ENCODE measurements at regions not wholly inside any gene's neighbourhood (a gene's known extent, or its start where the extent isn't known, plus 50 kb on each side); places are given as distances from the start of the nearest gene placed in this dataset.

DNA sequence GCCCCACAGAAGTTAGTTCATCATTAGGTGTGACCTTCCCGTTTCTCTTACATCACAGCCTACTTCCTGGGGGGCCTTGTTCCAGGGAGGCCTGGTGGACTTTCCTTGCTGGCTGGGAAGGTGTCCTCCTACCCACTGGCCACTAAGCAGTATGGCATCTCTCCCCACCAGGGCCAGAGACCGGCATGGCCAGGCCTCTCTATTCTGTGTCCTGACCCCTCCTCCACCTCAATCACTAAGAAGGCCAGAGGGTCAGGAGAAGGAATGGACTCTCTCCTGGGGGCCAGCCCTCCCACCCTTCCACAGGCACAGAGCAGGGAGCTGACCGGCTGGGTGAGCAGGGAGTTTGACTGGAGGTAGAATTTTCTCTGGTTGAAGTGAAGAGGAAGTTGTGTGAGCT lies 81.9 kb downstream of the PJA1 start:
- Mint-ChIP-seq H3K36me3 (ENCODE audit: low read depth) (no peaks in the 10 kb centered on the region), H3K27me3 (ENCODE audit: insufficient read depth) (peaks cover 15% of the 10 kb centered on the region), H3K4me1 (ENCODE audit: low read depth) (no peaks in the 10 kb centered on the region; the same call in 1 of the 2 replicates), H3K9me3 (no peaks in the 10 kb centered on the region), H3K27ac (no peak overlapping the region), H3K4me3 (no peak overlapping the region)
- DNase-seq, result no peak
- TF ChIP-seq, protein P1, sequence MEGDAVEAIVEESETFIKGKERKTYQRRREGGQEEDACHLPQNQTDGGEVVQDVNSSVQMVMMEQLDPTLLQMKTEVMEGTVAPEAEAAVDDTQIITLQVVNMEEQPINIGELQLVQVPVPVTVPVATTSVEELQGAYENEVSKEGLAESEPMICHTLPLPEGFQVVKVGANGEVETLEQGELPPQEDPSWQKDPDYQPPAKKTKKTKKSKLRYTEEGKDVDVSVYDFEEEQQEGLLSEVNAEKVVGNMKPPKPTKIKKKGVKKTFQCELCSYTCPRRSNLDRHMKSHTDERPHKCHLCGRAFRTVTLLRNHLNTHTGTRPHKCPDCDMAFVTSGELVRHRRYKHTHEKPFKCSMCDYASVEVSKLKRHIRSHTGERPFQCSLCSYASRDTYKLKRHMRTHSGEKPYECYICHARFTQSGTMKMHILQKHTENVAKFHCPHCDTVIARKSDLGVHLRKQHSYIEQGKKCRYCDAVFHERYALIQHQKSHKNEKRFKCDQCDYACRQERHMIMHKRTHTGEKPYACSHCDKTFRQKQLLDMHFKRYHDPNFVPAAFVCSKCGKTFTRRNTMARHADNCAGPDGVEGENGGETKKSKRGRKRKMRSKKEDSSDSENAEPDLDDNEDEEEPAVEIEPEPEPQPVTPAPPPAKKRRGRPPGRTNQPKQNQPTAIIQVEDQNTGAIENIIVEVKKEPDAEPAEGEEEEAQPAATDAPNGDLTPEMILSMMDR (IDR thresholded peaks at IDR 0.05), result no peak

DNA sequence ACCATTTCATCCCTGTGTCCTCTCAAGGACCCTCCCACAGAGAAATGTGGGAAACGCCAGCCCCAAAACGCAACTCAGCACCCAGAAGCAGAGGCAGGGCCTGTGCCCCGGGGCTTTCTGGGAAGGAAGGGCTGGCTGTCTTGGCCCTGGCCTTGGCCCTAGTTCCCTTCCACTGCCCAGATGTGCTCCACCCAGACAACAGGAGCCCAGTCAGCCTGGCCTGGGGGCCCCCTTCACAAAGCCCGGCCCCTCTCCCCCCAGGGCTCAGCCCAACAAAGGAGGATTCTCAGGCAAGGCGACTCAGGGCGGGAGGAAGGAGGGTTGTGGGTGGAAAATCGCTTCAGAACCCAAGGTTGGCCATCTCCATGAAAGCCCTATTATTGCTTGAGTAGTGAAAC lies 82.5 kb downstream of the PJA1 start:
- TF ChIP-seq, protein P1 (IDR thresholded peaks at IDR 0.05), result no peak
- no peak for DNase-seq
- H3K36me3 Mint-ChIP-seq (ENCODE audit: low read depth), result no peaks in the 10 kb centered on the region
- H3K4me3 Mint-ChIP-seq, result no peak overlapping the region
- H3K4me1 Mint-ChIP-seq (ENCODE audit: low read depth), result no peaks in the 10 kb centered on the region; the same call in 1 of the 2 replicates
- H3K27ac Mint-ChIP-seq, result no peak overlapping the region
- peaks cover 15% of the 10 kb centered on the region for H3K27me3 Mint-ChIP-seq (ENCODE audit: insufficient read depth)
- no peaks in the 10 kb centered on the region for H3K9me3 Mint-ChIP-seq

DNA sequence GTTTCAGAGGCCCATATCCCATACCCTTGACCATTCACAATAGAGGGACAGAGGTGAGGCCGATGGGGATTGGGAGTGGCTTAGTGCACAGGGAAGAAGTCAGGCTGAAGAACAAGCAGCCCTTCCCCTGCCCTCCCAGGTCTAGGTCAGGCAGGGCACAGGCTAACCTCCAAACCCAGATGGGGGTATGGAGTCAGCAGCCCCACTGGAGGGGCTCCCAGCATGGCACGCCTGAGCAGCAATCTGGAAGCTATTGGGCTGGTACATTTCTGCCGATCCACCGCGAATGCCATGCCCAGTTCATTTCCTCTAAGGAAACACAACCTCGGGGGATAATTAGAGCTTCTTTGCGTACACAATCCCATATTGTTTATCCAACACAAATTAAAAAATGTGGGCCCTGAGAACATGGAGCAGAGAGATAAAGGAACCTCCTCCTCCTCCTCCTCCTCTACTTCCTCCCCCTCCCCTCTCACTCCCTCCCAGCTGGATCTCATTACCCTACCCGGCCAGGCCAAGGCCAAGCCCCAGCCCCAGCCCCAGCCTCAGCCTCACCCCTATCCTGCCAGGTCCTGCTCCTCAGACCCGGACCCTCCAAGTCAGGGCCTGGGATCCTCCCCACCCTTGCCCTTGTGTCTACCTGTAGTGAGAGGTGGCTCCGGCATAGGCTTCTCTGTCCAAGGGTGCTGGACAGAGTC lies 83.0 kb downstream of the PJA1 start:
- peaks cover 11% of the 10 kb centered on the region for H3K27me3 Mint-ChIP-seq (ENCODE audit: insufficient read depth)
- H3K4me3 Mint-ChIP-seq, result no peak overlapping the region
- no peaks in the 10 kb centered on the region; the same call in 1 of the 2 replicates for H3K4me1 Mint-ChIP-seq (ENCODE audit: low read depth)

DNA sequence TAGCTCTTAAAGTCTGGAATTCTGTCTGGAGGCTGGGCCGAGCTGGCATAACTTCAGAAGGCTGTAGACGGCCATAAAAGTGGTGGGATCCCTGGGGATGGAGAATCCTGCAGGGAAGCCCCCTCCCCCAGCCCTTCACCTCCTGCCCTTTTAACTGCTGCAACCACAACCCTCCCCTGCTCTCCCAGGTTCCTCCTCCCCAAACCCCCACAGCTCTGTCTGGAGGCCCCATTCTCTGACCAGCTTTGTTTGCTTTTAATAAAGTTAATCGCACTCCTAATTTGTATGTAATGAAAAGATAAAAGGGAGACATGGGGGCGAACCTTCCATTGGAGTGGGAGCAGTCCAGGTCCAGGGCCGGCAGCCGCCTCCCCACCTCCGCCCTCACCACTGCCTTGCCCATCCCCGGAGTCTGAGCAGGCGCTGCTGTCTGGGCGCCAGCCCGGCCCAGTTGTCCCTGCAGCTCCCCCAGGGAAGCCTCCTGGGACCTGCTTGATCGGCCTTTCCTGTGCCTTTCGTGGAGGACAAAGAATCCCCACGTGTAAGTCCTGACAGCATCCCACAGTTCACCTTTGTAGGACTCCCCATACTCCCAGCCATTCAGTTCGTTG lies 84.3 kb downstream of the PJA1 start:
- H3K36me3 Mint-ChIP-seq (ENCODE audit: low read depth), result no peaks in the 10 kb centered on the region
- DNase-seq, result no peak
- H3K27me3 Mint-ChIP-seq (ENCODE audit: insufficient read depth), result peaks cover 8% of the 10 kb centered on the region
- H3K9me3 Mint-ChIP-seq, result no peaks in the 10 kb centered on the region
- H3K27ac Mint-ChIP-seq, result no peak overlapping the region
- TF ChIP-seq, protein P1 (IDR thresholded peaks at IDR 0.05), result no peak
- no peak overlapping the region for H3K4me3 Mint-ChIP-seq
- no peaks in the 10 kb centered on the region; the same call in 1 of the 2 replicates for H3K4me1 Mint-ChIP-seq (ENCODE audit: low read depth)

More for the DNA sequence above, 83.0 kb downstream of the PJA1 start:
- Mint-ChIP-seq H3K9me3 (no peaks in the 10 kb centered on the region), H3K36me3 (ENCODE audit: low read depth) (no peaks in the 10 kb centered on the region), H3K27ac (no peak overlapping the region)
- TF ChIP-seq, protein P1 (IDR thresholded peaks at IDR 0.05), result no peak
- no peak for DNase-seq

DNA sequence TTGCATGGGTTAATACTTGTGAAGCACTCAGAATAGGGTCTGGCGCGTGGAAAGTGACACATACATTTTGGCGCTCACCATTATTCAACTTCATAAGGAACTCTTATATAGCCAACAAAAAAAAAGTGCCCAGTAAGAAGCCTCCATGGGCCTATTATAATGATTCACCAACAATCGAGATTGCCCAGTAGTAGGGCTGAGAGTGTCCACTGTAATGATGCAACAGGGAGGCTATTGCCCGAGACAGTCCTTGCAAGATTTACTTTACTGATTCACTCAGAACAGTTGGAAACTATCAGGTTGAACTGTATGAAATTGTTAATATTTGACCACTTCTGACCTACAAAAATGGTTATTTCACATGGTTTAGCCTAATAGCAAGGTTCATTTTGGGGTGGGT lies 86.0 kb downstream of the PJA1 start:
- Mint-ChIP-seq H3K36me3 (ENCODE audit: low read depth) (no peaks in the 10 kb centered on the region), H3K4me3 (no peak overlapping the region), H3K27ac (no peak overlapping the region), H3K4me1 (ENCODE audit: low read depth) (no peaks in the 10 kb centered on the region; the same call in 1 of the 2 replicates), H3K9me3 (no peaks in the 10 kb centered on the region), H3K27me3 (ENCODE audit: insufficient read depth) (peaks cover 6% of the 10 kb centered on the region)
- no peak for DNase-seq
- TF ChIP-seq, protein P1 (IDR thresholded peaks at IDR 0.05), result no peak

Measured in HFFc6 (cell line).